Stimulated activated CD4-positive, alpha-beta T cell treated with anti-CD3 and anti-CD28 coated beads, Interleukin-12 subunit alpha, Interleukin-12 subunit beta, amount 100 ng/mL, for 48 hours (primary cell): ENCODE measurements at regions not wholly inside any gene's neighbourhood (a gene's known extent, or its start where the extent isn't known, plus 50 kb on each side); places are given as distances from the start of the nearest gene placed in this dataset.

Source experiments
- DNase-seq, 3 donors: peaks; one replicate each; pipeline ENCODE4 v3.0.0-alpha.2; 2020; ENCODE audit warnings: low read depth in 2 of 3, low spot score in 1 of 3

DNA sequence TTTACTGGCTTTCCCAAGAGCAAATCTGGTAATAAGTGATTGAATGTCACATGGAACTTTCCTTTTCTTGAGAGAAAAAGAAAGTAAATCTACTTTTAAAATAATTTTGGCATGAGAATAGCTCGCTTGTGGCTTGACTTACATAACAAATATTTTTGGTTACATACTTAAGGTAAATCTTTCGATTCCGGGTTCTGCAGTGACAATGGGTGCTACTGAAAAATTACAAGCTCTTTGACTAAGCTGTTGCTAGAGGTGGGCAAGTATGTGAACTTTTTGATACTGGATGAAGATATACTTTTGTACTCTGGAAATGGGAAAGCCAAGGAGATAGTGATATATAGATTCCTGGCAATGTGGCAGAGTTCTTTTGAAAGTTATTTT, 51.9 kb upstream of the OTOL1 start:
- DNase-seq = no peak

DNA sequence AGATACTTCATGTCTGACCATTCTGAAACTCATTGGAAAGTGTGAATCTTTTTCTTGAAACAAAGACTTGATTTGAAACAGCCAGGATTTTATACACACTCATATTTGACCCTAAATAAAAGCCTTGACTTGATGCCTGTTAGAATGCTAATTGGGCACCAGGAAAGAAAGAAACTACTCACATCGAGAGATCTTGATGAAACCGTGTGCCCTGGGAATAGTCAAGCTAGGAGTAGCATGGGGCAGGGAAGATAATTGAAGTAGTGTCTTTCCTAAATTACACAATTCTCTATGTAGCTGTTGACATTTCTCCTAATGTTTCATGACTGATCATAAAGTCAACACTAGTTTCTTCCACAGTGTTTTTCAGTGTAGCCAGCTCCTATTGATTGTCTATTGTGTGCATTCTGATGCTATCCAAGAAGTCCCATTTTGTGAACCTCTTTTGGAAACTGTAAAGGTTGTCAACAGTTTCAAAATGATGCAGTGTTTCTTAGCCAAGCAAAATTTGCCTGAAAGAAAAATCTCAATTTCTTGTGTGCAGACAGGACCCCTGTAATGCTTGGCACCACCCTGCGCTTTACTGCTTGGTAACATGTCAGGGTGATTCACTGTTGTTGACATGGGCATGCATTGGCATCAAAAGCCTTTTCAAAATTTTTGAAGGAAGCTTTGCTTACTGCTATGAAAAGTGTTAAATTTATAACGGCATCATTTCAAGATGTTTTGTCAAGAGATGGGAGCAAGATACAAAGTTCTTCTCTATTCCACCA, 52.5 kb upstream of the OTOL1 start:
- DNase-seq = no peak

DNA sequence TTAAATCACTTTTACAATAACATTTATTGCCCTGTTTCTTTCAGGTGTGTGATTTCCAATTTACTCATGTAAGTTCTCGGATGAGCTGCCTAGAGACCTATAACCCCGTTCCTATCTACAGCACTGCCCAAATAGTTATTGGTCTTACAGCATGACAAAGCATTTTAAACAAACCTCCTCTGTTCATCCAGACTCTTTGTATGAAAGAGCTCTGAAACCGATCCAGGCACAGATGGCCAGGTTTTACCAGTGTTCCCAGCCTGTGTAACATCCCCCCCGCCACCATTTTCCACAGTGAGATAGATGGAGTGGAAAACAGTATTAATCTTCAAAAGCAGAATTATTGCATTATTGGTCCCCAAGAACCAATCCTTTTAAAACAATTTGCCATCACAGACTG, 59.0 kb upstream of the SPTSSB start:
- DNase-seq = no peak

DNA sequence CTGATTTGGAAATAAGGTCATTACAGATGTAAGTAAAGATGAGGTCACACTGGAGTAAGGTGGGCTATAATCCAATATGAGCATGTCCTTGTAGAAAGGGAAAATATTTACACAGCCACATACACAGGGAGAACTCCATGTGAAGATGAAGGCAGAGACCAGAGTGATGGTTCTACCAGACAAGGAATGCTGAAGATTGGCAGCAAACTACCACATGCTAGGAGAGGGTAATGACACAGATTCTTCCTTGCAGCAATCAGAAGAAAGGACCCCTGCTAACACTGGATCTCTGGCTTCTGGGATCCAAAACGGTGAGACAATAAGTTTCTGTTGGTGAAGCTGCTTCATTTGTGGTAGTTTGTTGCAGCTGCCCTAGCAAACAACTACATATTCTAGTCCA, 56.0 kb upstream of the SPTSSB start:
- DNase-seq = no peak

DNA sequence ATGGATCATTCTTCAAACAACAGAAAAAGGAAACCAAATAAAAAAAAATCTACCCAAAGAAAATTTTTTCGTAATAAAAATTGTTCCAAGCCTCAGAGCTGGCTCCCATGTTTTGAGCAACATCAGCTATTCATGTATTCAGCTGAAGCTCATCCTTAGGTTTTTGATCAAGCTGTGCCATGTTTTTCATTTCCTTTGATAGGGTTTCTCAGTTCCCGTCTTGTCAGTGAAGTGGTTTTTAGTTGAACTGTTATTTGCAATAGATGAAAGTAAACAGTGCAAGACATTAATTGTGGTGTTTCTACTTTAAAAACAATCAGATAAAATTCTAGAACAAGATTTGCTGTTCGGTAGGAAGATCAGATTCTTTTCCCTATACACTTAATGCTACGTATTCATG, 55.4 kb upstream of the SPTSSB start:
- no peak for DNase-seq

DNA sequence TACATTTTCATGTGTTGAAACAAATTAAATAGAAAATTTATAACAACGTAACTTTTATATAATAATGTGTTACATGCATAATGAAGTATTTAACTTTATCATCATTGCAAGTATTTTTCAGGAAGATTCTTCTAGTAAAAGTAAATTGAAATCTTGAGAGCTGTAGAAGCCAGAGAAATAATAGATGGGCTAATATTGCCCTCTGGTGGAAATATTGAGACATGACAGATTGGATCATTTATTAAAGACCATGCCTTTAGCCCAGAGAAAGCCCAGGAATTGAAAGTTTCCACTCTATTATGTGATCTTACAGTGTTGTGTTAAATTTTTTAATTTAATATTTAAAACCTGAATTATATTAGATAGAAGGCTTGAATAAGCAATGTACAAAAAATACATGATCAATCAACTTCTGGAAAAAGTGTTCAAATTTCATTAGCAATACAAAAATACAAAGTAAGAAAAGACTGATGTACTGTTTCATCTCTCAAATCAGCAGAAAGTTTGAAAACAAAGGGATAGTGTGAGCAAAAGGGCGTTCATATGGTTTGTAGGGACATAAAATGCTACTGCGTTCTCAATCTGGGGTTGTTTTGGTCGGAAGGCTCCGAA, 52.7 kb upstream of the SPTSSB start:
- DNase-seq = peak in 1 of 3 donors; percentile 11

DNA sequence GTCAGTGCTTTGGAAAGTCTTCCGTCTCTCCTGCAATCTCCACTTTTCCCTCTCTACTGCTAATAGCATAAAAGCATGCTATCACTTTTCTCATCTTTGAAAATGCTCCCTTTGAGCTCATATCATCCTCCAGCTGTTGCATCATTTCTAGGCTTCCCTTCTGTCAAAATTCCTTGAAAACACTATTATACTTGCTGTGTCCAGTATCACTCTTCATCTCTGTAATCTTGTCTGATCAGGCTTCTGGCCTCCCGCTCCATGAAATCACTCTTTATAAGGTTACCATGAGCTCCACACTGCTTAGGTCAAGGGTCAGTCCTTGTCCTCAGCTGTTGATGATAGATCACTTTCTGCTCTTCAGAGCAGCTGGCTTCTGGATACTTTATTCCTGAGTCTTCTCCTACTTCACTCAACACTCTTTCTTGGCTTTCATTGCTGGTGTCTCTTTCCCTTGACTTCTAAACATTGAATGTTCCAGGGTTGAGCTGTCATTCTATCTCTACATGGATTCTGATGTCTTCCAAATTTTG, 50.9 kb upstream of the SPTSSB start:
- DNase-seq = no peak
